Suprapubic skin (tissue), 4 donors: ENCODE measurements at regions not wholly inside any gene's neighbourhood (a gene's known extent, or its start where the extent isn't known, plus 50 kb on each side); places are given as distances from the start of the nearest gene placed in this dataset.

Experiments used
- DNase-seq, 2 donors: peaks; one replicate each; pipeline ENCODE4 v3.0.0-alpha.2; 2019; ENCODE audit warnings: low spot score in 2 of 2
- H3K27ac ChIP-seq: fragments of 200-600 bp; sonication (generic); one replicate; pipeline ENCODE4 v1.5.1; 2019
- H3K27me3 ChIP-seq: fragments of 200-600 bp; sonication (generic); one replicate; pipeline ENCODE4 v1.5.1; 2019
- H3K36me3 ChIP-seq: fragments of 200-600 bp; sonication (generic); one replicate; pipeline ENCODE4 v1.5.1; 2019
- H3K4me1 ChIP-seq: fragments of 200-600 bp; sonication (generic); one replicate; pipeline ENCODE4 v1.5.1; 2019
- H3K4me3 ChIP-seq: fragments of 200-600 bp; sonication (generic); one replicate; pipeline ENCODE4 v1.5.1; 2019; ENCODE audit warnings: mild to moderate bottlenecking
- H3K9me3 ChIP-seq: fragments of 200-600 bp; sonication (generic); one replicate; pipeline ENCODE4 v1.5.1; 2019
- CTCF ChIP-seq, 2 donors: fragments of 200-600 bp in 1 of 2; fragments of 450-650 bp in 1 of 2; sonication (generic) in 1 of 2; IDR thresholded peaks; one replicate each; pipeline ENCODE4 v1.5.1; 2016 to 2019; ENCODE audit warnings: antibody characterized with exemption in 2 of 2, mild to moderate bottlenecking in 1 of 2, moderate library complexity in 1 of 2
- EP300 ChIP-seq: sonication (generic); formaldehyde crosslinking; IDR thresholded peaks from one replicate; pipeline ENCODE4 v1.6.1; 2017; ENCODE audit warnings: antibody characterized with exemption
- POLR2A ChIP-seq, 2 donors: fragments of 450-650 bp; IDR thresholded peaks; one replicate each; pipeline ENCODE4 v1.6.1; 2017; ENCODE audit warnings: antibody characterized with exemption in 2 of 2, mild to moderate bottlenecking in 2 of 2, moderate library complexity in 2 of 2
- POLR2AphosphoS5 ChIP-seq, 3 donors: sonication (generic); formaldehyde crosslinking; IDR thresholded peaks; one replicate each; pipeline ENCODE4 v1.6.1; 2017; ENCODE audit warnings: antibody characterized with exemption in 3 of 3
- WGBS: methylation state at CpG from one replicate; pipeline ENCODE4 v1.1.5; 2018; 5-methylcytosine and 5-hydroxymethylcytosine counted together

GRCh38 chr10:34001087-34001580, 666.7 kb upstream of the NRP1 start:
- 41% methylated on average over 5 of the region's 5 CpGs for WGBS
- no peak overlapping the region for H3K4me3 ChIP-seq
- no peaks in the 10 kb centered on the region for H3K9me3 ChIP-seq
- H3K27me3 ChIP-seq = no peaks in the 10 kb centered on the region
- H3K36me3 ChIP-seq = no peaks in the 10 kb centered on the region
- TF ChIP-seq CTCF (IDR thresholded peaks at IDR 0.05) = no peak
- no peak for TF ChIP-seq POLR2A (IDR thresholded peaks at IDR 0.05)
- TF ChIP-seq EP300 = no peak
- TF ChIP-seq POLR2AphosphoS5 (IDR thresholded peaks at IDR 0.05) = no peak
- no peak overlapping the region for H3K27ac ChIP-seq
- DNase-seq = no peak
- no peaks in the 10 kb centered on the region for H3K4me1 ChIP-seq

GRCh38 chr10:33993917-33994316, 659.5 kb upstream of the NRP1 start:
- no peak for DNase-seq

GRCh38 chr10:33991924-33992323, 657.5 kb upstream of the NRP1 start:
- Histone ChIP-seq H3K9me3 (no peaks in the 10 kb centered on the region), H3K4me3 (no peak overlapping the region)
- WGBS = 93% methylated on average over 3 of the region's 3 CpGs

More at GRCh38 chr10:33993917-33994316, 659.5 kb upstream of the NRP1 start:
- Histone ChIP-seq H3K27ac (no peak overlapping the region), H3K4me3 (no peak overlapping the region), H3K9me3 (no peaks in the 10 kb centered on the region), H3K27me3 (no peaks in the 10 kb centered on the region), H3K4me1 (no peaks in the 10 kb centered on the region), H3K36me3 (no peaks in the 10 kb centered on the region)
- TF ChIP-seq POLR2AphosphoS5 (IDR thresholded peaks at IDR 0.05) = no peak
- no peak for TF ChIP-seq EP300
- no peak for TF ChIP-seq CTCF (IDR thresholded peaks at IDR 0.05)
- no peak for TF ChIP-seq POLR2A (IDR thresholded peaks at IDR 0.05)
- WGBS = 95% methylated on average over 5 of the region's 5 CpGs

GRCh38 chr10:33986515-33986914, 652.0 kb upstream of the NRP1 start:
- Histone ChIP-seq H3K4me3 (no peak overlapping the region), H3K27me3 (no peaks in the 10 kb centered on the region), H3K27ac (no peak overlapping the region), H3K4me1 (no peaks in the 10 kb centered on the region), H3K36me3 (no peaks in the 10 kb centered on the region), H3K9me3 (no peaks in the 10 kb centered on the region)
- 82% methylated on average over 4 of the region's 4 CpGs for WGBS
- DNase-seq = no peak
- TF ChIP-seq POLR2AphosphoS5 (IDR thresholded peaks at IDR 0.05) (no peak), EP300 (no peak), POLR2A (IDR thresholded peaks at IDR 0.05) (no peak), CTCF (IDR thresholded peaks at IDR 0.05) (no peak)

More at GRCh38 chr10:33991924-33992323, 657.5 kb upstream of the NRP1 start:
- Histone ChIP-seq H3K36me3 (no peaks in the 10 kb centered on the region), H3K27me3 (no peaks in the 10 kb centered on the region), H3K27ac (no peak overlapping the region), H3K4me1 (no peaks in the 10 kb centered on the region)
- TF ChIP-seq POLR2A (IDR thresholded peaks at IDR 0.05) (no peak), EP300 (no peak), POLR2AphosphoS5 (IDR thresholded peaks at IDR 0.05) (no peak), CTCF (IDR thresholded peaks at IDR 0.05) (no peak)
- no peak for DNase-seq

- TF ChIP-seq POLR2AphosphoS5 (IDR thresholded peaks at IDR 0.05) (no peak), POLR2A (IDR thresholded peaks at IDR 0.05) (no peak), CTCF (IDR thresholded peaks at IDR 0.05) (no peak), EP300 (no peak)
- H3K36me3 ChIP-seq = no peaks in the 10 kb centered on the region
- H3K27ac ChIP-seq = no peak overlapping the region
- H3K9me3 ChIP-seq = no peaks in the 10 kb centered on the region
- WGBS = 75% methylated on average over 4 of the region's 4 CpGs
- no peaks in the 10 kb centered on the region for H3K27me3 ChIP-seq
- H3K4me3 ChIP-seq = no peak overlapping the region
- no peak for DNase-seq
- no peaks in the 10 kb centered on the region for H3K4me1 ChIP-seq
These were observed 651.5 kb upstream of the NRP1 start for GRCh38 chr10:33986016-33986415.
